ENCODE measurements at regions not wholly inside any gene's neighbourhood (a gene's known extent, or its start where the extent isn't known, plus 50 kb on each side); places are given as distances from the start of the nearest gene placed in this dataset.
A peak's percentile ranks its signal among the peaks of the same experiment; 100 is the strongest.
"Not testable (repeated sequence)": the region's sequence is repeated elsewhere in the genome, so short reads cannot be mapped to it uniquely, and the experiment has no call there.

- H3K36me3 ChIP-seq (ENCODE audit: control insufficient read depth in 1 of 2, insufficient read depth in 2 of 2, low read length in 1 of 2); H3K27me3 ChIP-seq (ENCODE audit: control insufficient read depth in 1 of 2, insufficient read depth in 2 of 2, low read length in 1 of 2); H3K4me3 ChIP-seq (ENCODE audit: low read length in 2 of 2); DNase-seq; H3K27ac ChIP-seq (ENCODE audit: low read depth in 1 of 2, low read length in 2 of 2); ATAC-seq (ENCODE audit: low FRiP score); H3K9me3 ChIP-seq (ENCODE audit: control insufficient read depth, low read length); intact Hi-C loops (cut with DNase I); H3K4me1 ChIP-seq (ENCODE audit: control insufficient read depth in 1 of 2, insufficient read depth in 2 of 2, low read length in 2 of 2): not testable (repeated sequence)
- WGBS, 2 donors = 64 to 68% methylated on average over 6 of the region's 6 CpGs
Measured at GRCh38 chr20:29107884-29108283, 2149.6 kb upstream of the DEFB115 start.

GRCh38 chr20:29109386-29109785, 2148.1 kb upstream of the DEFB115 start:
- H3K4me3 ChIP-seq (ENCODE audit: low read length in 2 of 2); H3K27ac ChIP-seq (ENCODE audit: low read depth in 1 of 2, low read length in 2 of 2); DNase-seq; H3K9me3 ChIP-seq (ENCODE audit: control insufficient read depth, low read length); ATAC-seq (ENCODE audit: low FRiP score); H3K36me3 ChIP-seq (ENCODE audit: control insufficient read depth in 1 of 2, insufficient read depth in 2 of 2, low read length in 1 of 2); H3K27me3 ChIP-seq (ENCODE audit: control insufficient read depth in 1 of 2, insufficient read depth in 2 of 2, low read length in 1 of 2); H3K4me1 ChIP-seq (ENCODE audit: control insufficient read depth in 1 of 2, insufficient read depth in 2 of 2, low read length in 2 of 2); intact Hi-C loops (cut with DNase I): not testable (repeated sequence)
- WGBS, 2 donors = 57 to 74% methylated on average over 2 of the region's 2 CpGs

- not testable (repeated sequence) for H3K27me3 ChIP-seq (ENCODE audit: control insufficient read depth in 1 of 2, insufficient read depth in 2 of 2, low read length in 1 of 2); ATAC-seq (ENCODE audit: low FRiP score); H3K36me3 ChIP-seq (ENCODE audit: control insufficient read depth in 1 of 2, insufficient read depth in 2 of 2, low read length in 1 of 2); DNase-seq; H3K27ac ChIP-seq (ENCODE audit: low read depth in 1 of 2, low read length in 2 of 2); H3K9me3 ChIP-seq (ENCODE audit: control insufficient read depth, low read length); H3K4me1 ChIP-seq (ENCODE audit: control insufficient read depth in 1 of 2, insufficient read depth in 2 of 2, low read length in 2 of 2); H3K4me3 ChIP-seq (ENCODE audit: low read length in 2 of 2)
- WGBS, 2 donors = 61 to 63% methylated on average over 4 of the region's 4 CpGs
- intact Hi-C loops (cut with DNase I) = loop anchor here in 1 of 2 donors (10.0 kb wide), 1 partner anchor 760 kb away; no protein-coding TSS in a partner anchor
Measured at GRCh38 chr20:29115097-29115496, 2142.4 kb upstream of the DEFB115 start.

- DNase-seq (no peak), ATAC-seq (ENCODE audit: low FRiP score) (peak; percentile 61)
- intact Hi-C loops (cut with DNase I) = loop anchor here in 1 of 2 donors (10.0 kb wide), 1 partner anchor 756 kb away; no protein-coding TSS in a partner anchor
- WGBS, 2 donors = 55 to 64% methylated on average over 7 of the region's 7 CpGs
- Histone ChIP-seq H3K27me3 (ENCODE audit: control insufficient read depth in 1 of 2, insufficient read depth in 2 of 2, low read length in 1 of 2) (no peaks in the 10 kb centered on the region), H3K9me3 (ENCODE audit: control insufficient read depth, low read length) (no peaks in the 10 kb centered on the region), H3K4me1 (ENCODE audit: control insufficient read depth in 1 of 2, insufficient read depth in 2 of 2, low read length in 2 of 2) (no peaks in the 10 kb centered on the region), H3K27ac (ENCODE audit: low read depth in 1 of 2, low read length in 2 of 2) (no peak overlapping the region), H3K36me3 (ENCODE audit: control insufficient read depth in 1 of 2, insufficient read depth in 2 of 2, low read length in 1 of 2) (no peaks in the 10 kb centered on the region), H3K4me3 (ENCODE audit: low read length in 2 of 2) (no peak overlapping the region)
Measured at GRCh38 chr20:29119141-29119540, 2138.3 kb upstream of the DEFB115 start.

- intact Hi-C loops (cut with DNase I) = loop anchor here in 1 of 2 donors (10.0 kb wide), 1 partner anchor 755 kb away; no protein-coding TSS in a partner anchor
- not testable (repeated sequence) for H3K27me3 ChIP-seq (ENCODE audit: control insufficient read depth in 1 of 2, insufficient read depth in 2 of 2, low read length in 1 of 2); H3K27ac ChIP-seq (ENCODE audit: low read depth in 1 of 2, low read length in 2 of 2); H3K36me3 ChIP-seq (ENCODE audit: control insufficient read depth in 1 of 2, insufficient read depth in 2 of 2, low read length in 1 of 2); H3K4me1 ChIP-seq (ENCODE audit: control insufficient read depth in 1 of 2, insufficient read depth in 2 of 2, low read length in 2 of 2); H3K4me3 ChIP-seq (ENCODE audit: low read length in 2 of 2); ATAC-seq (ENCODE audit: low FRiP score); DNase-seq; H3K9me3 ChIP-seq (ENCODE audit: control insufficient read depth, low read length)
- WGBS, 2 donors = 47 to 55% methylated on average over 1 of the region's 1 CpG
Measured at GRCh38 chr20:29119684-29120083, 2137.8 kb upstream of the DEFB115 start.

DNA sequence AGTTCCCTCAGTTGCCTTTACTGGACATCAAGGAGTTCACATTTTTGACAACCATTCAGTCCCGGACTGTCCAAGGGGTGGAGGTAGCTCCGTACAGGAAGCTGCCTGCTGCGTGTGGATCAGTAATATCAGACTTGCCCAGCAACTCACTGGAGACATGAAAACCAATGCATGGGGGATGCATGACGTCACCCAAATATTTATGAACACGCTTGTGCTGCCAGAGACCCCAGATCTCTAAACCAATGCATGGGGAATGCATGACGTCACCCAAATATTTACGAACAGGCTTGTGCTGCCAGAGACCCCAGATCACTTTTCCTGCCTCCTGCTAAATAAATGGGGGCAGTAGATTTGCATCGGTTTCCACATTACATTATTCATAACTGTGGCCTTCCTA, 2137.4 kb upstream of the DEFB115 start:
- H3K36me3 ChIP-seq (ENCODE audit: control insufficient read depth in 1 of 2, insufficient read depth in 2 of 2, low read length in 1 of 2); H3K27me3 ChIP-seq (ENCODE audit: control insufficient read depth in 1 of 2, insufficient read depth in 2 of 2, low read length in 1 of 2); H3K4me1 ChIP-seq (ENCODE audit: control insufficient read depth in 1 of 2, insufficient read depth in 2 of 2, low read length in 2 of 2); H3K27ac ChIP-seq (ENCODE audit: low read depth in 1 of 2, low read length in 2 of 2); DNase-seq; intact Hi-C loops (cut with DNase I); H3K4me3 ChIP-seq (ENCODE audit: low read length in 2 of 2); H3K9me3 ChIP-seq (ENCODE audit: control insufficient read depth, low read length): not testable (repeated sequence)
- ATAC-seq (ENCODE audit: low FRiP score) = peak; percentile 64
- 60 to 64% methylated on average over 8 of the region's 8 CpGs for WGBS, 2 donors

GRCh38 chr20:29120575-29120974, 2136.9 kb upstream of the DEFB115 start:
- DNase-seq; intact Hi-C loops (cut with DNase I); H3K36me3 ChIP-seq (ENCODE audit: control insufficient read depth in 1 of 2, insufficient read depth in 2 of 2, low read length in 1 of 2); H3K4me1 ChIP-seq (ENCODE audit: control insufficient read depth in 1 of 2, insufficient read depth in 2 of 2, low read length in 2 of 2); H3K27ac ChIP-seq (ENCODE audit: low read depth in 1 of 2, low read length in 2 of 2); H3K27me3 ChIP-seq (ENCODE audit: control insufficient read depth in 1 of 2, insufficient read depth in 2 of 2, low read length in 1 of 2); H3K4me3 ChIP-seq (ENCODE audit: low read length in 2 of 2); H3K9me3 ChIP-seq (ENCODE audit: control insufficient read depth, low read length): not testable (repeated sequence)
- peak; percentile 90 for ATAC-seq (ENCODE audit: low FRiP score)
- WGBS, 2 donors = 15 to 18% methylated on average over 2 of the region's 2 CpGs

DNA sequence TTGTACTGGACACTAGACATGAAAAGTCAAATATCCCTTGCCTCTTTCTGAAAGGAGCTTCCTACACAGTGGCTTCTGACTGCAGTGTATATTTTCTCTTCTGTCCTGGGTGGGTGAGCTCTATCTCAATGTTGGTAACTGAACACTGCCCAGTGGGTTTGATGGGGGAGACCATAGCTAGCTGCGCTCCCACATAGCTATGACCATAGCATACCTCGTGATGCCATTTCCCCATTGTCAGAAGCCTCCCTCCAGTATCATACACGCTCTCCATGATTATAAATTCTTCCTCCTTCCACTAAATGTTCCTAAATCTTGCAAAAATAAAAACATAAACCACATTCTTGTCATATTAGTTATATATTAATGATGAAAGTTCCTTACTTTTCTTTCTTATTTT, 2134.7 kb upstream of the DEFB115 start:
- peak; percentile 79 for ATAC-seq (ENCODE audit: low FRiP score)
- H3K9me3 ChIP-seq (ENCODE audit: control insufficient read depth, low read length); H3K27me3 ChIP-seq (ENCODE audit: control insufficient read depth in 1 of 2, insufficient read depth in 2 of 2, low read length in 1 of 2); H3K4me1 ChIP-seq (ENCODE audit: control insufficient read depth in 1 of 2, insufficient read depth in 2 of 2, low read length in 2 of 2); H3K27ac ChIP-seq (ENCODE audit: low read depth in 1 of 2, low read length in 2 of 2); DNase-seq; H3K36me3 ChIP-seq (ENCODE audit: control insufficient read depth in 1 of 2, insufficient read depth in 2 of 2, low read length in 1 of 2); H3K4me3 ChIP-seq (ENCODE audit: low read length in 2 of 2); intact Hi-C loops (cut with DNase I): not testable (repeated sequence)
- 37 to 41% methylated on average over 3 of the region's 3 CpGs for WGBS, 2 donors

DNA sequence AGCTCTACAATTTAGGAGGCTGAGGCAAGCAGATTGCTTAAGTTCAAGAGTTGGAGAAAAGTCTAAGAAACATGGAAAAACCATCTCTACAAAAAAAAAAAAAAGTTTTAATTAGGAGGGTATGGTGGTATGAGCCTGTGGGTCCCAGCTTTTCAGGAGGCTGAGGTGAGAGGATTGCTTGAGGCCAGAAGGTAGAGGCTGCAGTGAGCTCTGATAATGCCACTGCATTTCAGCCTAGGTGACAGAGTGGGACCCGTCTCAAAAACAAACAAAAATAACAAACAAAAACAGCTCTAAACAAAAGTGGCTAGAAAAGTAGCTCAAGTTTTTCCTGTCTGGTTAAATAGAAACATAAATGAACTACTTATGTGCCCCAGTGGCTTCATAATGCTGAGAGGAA, 2133.6 kb upstream of the DEFB115 start:
- 33 to 50% methylated on average over 1 of the region's 1 CpG for WGBS, 2 donors
- DNase-seq (no peak), ATAC-seq (ENCODE audit: low FRiP score) (peak; percentile 73)
- Histone ChIP-seq H3K36me3 (ENCODE audit: control insufficient read depth in 1 of 2, insufficient read depth in 2 of 2, low read length in 1 of 2) (no peaks in the 10 kb centered on the region), H3K4me3 (ENCODE audit: low read length in 2 of 2) (no peak overlapping the region), H3K9me3 (ENCODE audit: control insufficient read depth, low read length) (no peaks in the 10 kb centered on the region), H3K27me3 (ENCODE audit: control insufficient read depth in 1 of 2, insufficient read depth in 2 of 2, low read length in 1 of 2) (no peaks in the 10 kb centered on the region), H3K27ac (ENCODE audit: low read depth in 1 of 2, low read length in 2 of 2) (no peak overlapping the region), H3K4me1 (ENCODE audit: control insufficient read depth in 1 of 2, insufficient read depth in 2 of 2, low read length in 2 of 2) (no peaks in the 10 kb centered on the region)
- intact Hi-C loops (cut with DNase I) = no loop called here
